T-cell (primary cell): ENCODE measurements at regions not wholly inside any gene's neighbourhood (a gene's known extent, or its start where the extent isn't known, plus 50 kb on each side); places are given as distances from the start of the nearest gene placed in this dataset.

Experiments
- ATAC-seq, 4 experiments: fragments of 200-7000 bp in 3 of 4; fragments of 150-1000 bp in 1 of 4; cut with Tn5 transposase; replicated peaks in 1 of 4; 1 replicate in 3 of 4; 2 replicates in 1 of 4; pipeline ENCODE4 v1.10.0; 2021; ENCODE audit warnings: moderate library complexity in 3 of 4, mild to moderate bottlenecking in 2 of 4, moderate number of reproducible peaks in 1 of 4
- CTCF ChIA-PET, 2 donors: fragments of 300-600 bp; sonication (Branson Sonifier 250); formaldehyde crosslinking; loops; one replicate each; lab custom pipeline; 2022; ENCODE audit warnings: antibody characterized with exemption in 2 of 2; lab: Charles Lee
- POLR2A ChIA-PET, 2 donors: fragments of 300-600 bp; sonication (Branson Sonifier 250); formaldehyde crosslinking; loops; one replicate each; lab custom pipeline; 2022; ENCODE audit warnings: antibody characterized with exemption in 2 of 2; lab: Charles Lee
- DNase-seq, 35 experiments: peaks; one replicate each; pipeline versions ENCODE4 v3.0.0 to v3.0.0-alpha.2; 2013 to 2023
- H3K27ac ChIP-seq: one replicate; pipeline ENCODE4 v1.5.1; 2013; ENCODE audit warnings: low read length
- H3K27me3 ChIP-seq, 2 experiments: replicated peaks in 1 of 2; 1 replicate in 1 of 2; 2 replicates in 1 of 2; pipeline versions ENCODE4 v1.6.1 to v1.7.0; 2013; ENCODE audit warnings: low read length in 1 of 2, mixed read lengths in 1 of 2; ENCODE audit not compliant: control insufficient read depth in 2 of 2, insufficient read depth in 2 of 2; ENCODE audit errors: extremely low read depth in 1 of 2
- H3K36me3 ChIP-seq, 2 donors: 1 replicate in 1 of 2; 2 replicates in 1 of 2; pipeline versions ENCODE4 v1.6.1 to v1.7.0; 2013; ENCODE audit warnings: low read length in 1 of 2; ENCODE audit not compliant: control insufficient read depth in 2 of 2, insufficient read depth in 1 of 2; ENCODE audit errors: extremely low read depth in 1 of 2
- H3K4me1 ChIP-seq, 2 experiments: 1 replicate in 1 of 2; 2 replicates in 1 of 2; pipeline versions ENCODE4 v1.6.1 to v1.7.0; 2013; ENCODE audit warnings: low read length in 2 of 2, mixed read lengths in 1 of 2; ENCODE audit not compliant: insufficient read depth in 2 of 2, control insufficient read depth in 1 of 2; ENCODE audit errors: extremely low read depth in 1 of 2
- H3K4me3 ChIP-seq, 2 donors: 1 replicate in 1 of 2; 2 replicates in 1 of 2; pipeline versions ENCODE4 v1.5.1 to v1.7.0; 2013; ENCODE audit warnings: mild to moderate bottlenecking in 2 of 2, low read length in 1 of 2, moderate library complexity in 1 of 2; ENCODE audit not compliant: control insufficient read depth in 1 of 2; ENCODE audit errors: extremely low read depth in 1 of 2
- H3K9me3 ChIP-seq: 2 replicates; pipeline ENCODE4 v1.7.0; 2013
- H3K27ac Mint-ChIP-seq, 2 donors: one replicate each; pipeline ENCODE4 v1.8.0; 2020 to 2021; ENCODE audit warnings: mild to moderate bottlenecking in 2 of 2, mixed read lengths in 2 of 2
- H3K27me3 Mint-ChIP-seq, 2 donors: one replicate each; pipeline ENCODE4 v1.8.0; 2021 to 2022; ENCODE audit warnings: mixed read lengths in 2 of 2
- H3K36me3 Mint-ChIP-seq: one replicate; pipeline ENCODE4 v1.8.0; 2021; ENCODE audit warnings: mixed read lengths
- H3K4me1 Mint-ChIP-seq, 3 donors: one replicate each; pipeline ENCODE4 v1.8.0; 2020 to 2022; ENCODE audit warnings: mixed read lengths in 3 of 3, mild to moderate bottlenecking in 1 of 3
- H3K4me3 Mint-ChIP-seq, 3 donors: one replicate each; pipeline ENCODE4 v1.8.0; 2020 to 2022; ENCODE audit warnings: mild to moderate bottlenecking in 3 of 3, mixed read lengths in 3 of 3, moderate library complexity in 3 of 3
- H3K9me3 Mint-ChIP-seq, 3 donors: one replicate each; pipeline ENCODE4 v1.8.0; 2020 to 2022; ENCODE audit warnings: mixed read lengths in 3 of 3
- WGBS: methylation state at CpG from one replicate; pipeline ENCODE4 v1.1.5; 2013; ENCODE audit warnings: missing lambda C conversion rate; ENCODE audit not compliant: insufficient coverage; 5-methylcytosine and 5-hydroxymethylcytosine counted together

GRCh38 chr11:134850566-134850965 is 438.5 kb upstream of the B3GAT1 start:
- peaks cover 18 to 30% of the 10 kb centered on the region in 2 donors for H3K27me3 Mint-ChIP-seq
- POLR2A ChIA-PET, result no interaction called here

GRCh38 chr11:134849833-134850232 is 437.8 kb upstream of the B3GAT1 start:
- Mint-ChIP-seq H3K27me3 (peaks cover 21 to 33% of the 10 kb centered on the region in 2 donors), H3K27ac (no peak overlapping the region), H3K4me3 (no peak overlapping the region), H3K36me3 (no peaks in the 10 kb centered on the region), H3K4me1 (no peaks in the 10 kb centered on the region), H3K9me3 (no peaks in the 10 kb centered on the region)
- POLR2A ChIA-PET, result no interaction called here
- no peaks in the 10 kb centered on the region for H3K9me3 ChIP-seq
- H3K27ac ChIP-seq, result no peak overlapping the region
- H3K4me1 ChIP-seq, result no peaks in the 10 kb centered on the region
- H3K4me3 ChIP-seq, result no peak overlapping the region
- peaks cover 0 to 23% of the 10 kb centered on the region in 2 experiments for H3K27me3 ChIP-seq
- ATAC-seq (no peak), DNase-seq (no peak)
- no peaks in the 10 kb centered on the region for H3K36me3 ChIP-seq
- CTCF ChIA-PET, result no interaction called here
- WGBS, result 89% methylated on average over 3 of the region's 3 CpGs

More at GRCh38 chr11:134850566-134850965, 438.5 kb upstream of the B3GAT1 start:
- H3K9me3 Mint-ChIP-seq, result no peaks in the 10 kb centered on the region
- no peaks in the 10 kb centered on the region for H3K36me3 Mint-ChIP-seq
- peaks cover 0 to 22% of the 10 kb centered on the region in 2 experiments for H3K27me3 ChIP-seq
- H3K27ac ChIP-seq, result no peak overlapping the region
- H3K27ac Mint-ChIP-seq, result no peak overlapping the region
- H3K4me3 Mint-ChIP-seq, result no peak overlapping the region
- no CpG with 5 or more reads among the region's 2 CpGs for WGBS
- no peaks in the 10 kb centered on the region for H3K4me1 Mint-ChIP-seq
- no peaks in the 10 kb centered on the region for H3K36me3 ChIP-seq
- ATAC-seq (no peak), DNase-seq (no peak)
- CTCF ChIA-PET, result interaction anchor here in 1 of 2 donors (0.6 kb wide), 1 partner anchor 18 kb away, joined by 3 read pairs; no protein-coding TSS in a partner anchor
- H3K9me3 ChIP-seq, result no peaks in the 10 kb centered on the region
- H3K4me1 ChIP-seq, result no peaks in the 10 kb centered on the region
- no peak overlapping the region for H3K4me3 ChIP-seq

- ChIA-PET POLR2A (no interaction called here), CTCF (no interaction called here)
- Histone ChIP-seq H3K4me1 (no peaks in the 10 kb centered on the region), H3K9me3 (no peaks in the 10 kb centered on the region), H3K27me3 (peaks cover 0 to 28% of the 10 kb centered on the region in 2 experiments), H3K4me3 (no peak overlapping the region), H3K36me3 (no peaks in the 10 kb centered on the region), H3K27ac (no peak overlapping the region)
- no peak overlapping the region for H3K27ac Mint-ChIP-seq
- no peak overlapping the region for H3K4me3 Mint-ChIP-seq
- H3K27me3 Mint-ChIP-seq, result peaks cover 16 to 24% of the 10 kb centered on the region in 2 donors
- H3K9me3 Mint-ChIP-seq, result no peaks in the 10 kb centered on the region
- H3K36me3 Mint-ChIP-seq, result no peaks in the 10 kb centered on the region
- DNase-seq (no peak), ATAC-seq (no peak)
- 63% methylated on average over 15 of the region's 17 CpGs for WGBS
- H3K4me1 Mint-ChIP-seq, result no peaks in the 10 kb centered on the region
These were observed 435.2 kb upstream of the B3GAT1 start for GRCh38 chr11:134847083-134847715.

GRCh38 chr11:134846328-134847082 is 434.5 kb upstream of the B3GAT1 start:
- no peak for DNase-seq
- H3K36me3 Mint-ChIP-seq, result no peaks in the 10 kb centered on the region
- Histone ChIP-seq H3K9me3 (no peaks in the 10 kb centered on the region), H3K27me3 (peaks cover 0 to 33% of the 10 kb centered on the region in 2 experiments), H3K4me3 (no peak overlapping the region), H3K27ac (no peak overlapping the region), H3K36me3 (no peaks in the 10 kb centered on the region), H3K4me1 (no peaks in the 10 kb centered on the region)
- no peaks in the 10 kb centered on the region for H3K4me1 Mint-ChIP-seq
- CTCF ChIA-PET, result no interaction called here
- H3K4me3 Mint-ChIP-seq, result no peak overlapping the region
- WGBS, result 79% methylated on average over 7 of the region's 11 CpGs
- no peak overlapping the region for H3K27ac Mint-ChIP-seq
- no peaks in the 10 kb centered on the region for H3K9me3 Mint-ChIP-seq
- POLR2A ChIA-PET, result no interaction called here
- peaks cover 20 to 23% of the 10 kb centered on the region in 2 donors for H3K27me3 Mint-ChIP-seq
- ATAC-seq, result no peak

GRCh38 chr11:134845474-134846327 is 433.7 kb upstream of the B3GAT1 start:
- no peaks in the 10 kb centered on the region for H3K4me1 Mint-ChIP-seq
- peaks cover 0 to 32% of the 10 kb centered on the region in 2 experiments for H3K27me3 ChIP-seq
- peaks cover 25 to 27% of the 10 kb centered on the region in 2 donors for H3K27me3 Mint-ChIP-seq
- ChIA-PET CTCF (no interaction called here), POLR2A (no interaction called here)
- H3K9me3 Mint-ChIP-seq, result no peaks in the 10 kb centered on the region
- H3K4me3 Mint-ChIP-seq, result no peak overlapping the region
- DNase-seq, result no peak
- no peaks in the 10 kb centered on the region for H3K36me3 ChIP-seq
- no peak overlapping the region for H3K27ac Mint-ChIP-seq
- no peaks in the 10 kb centered on the region for H3K9me3 ChIP-seq
- H3K4me3 ChIP-seq, result no peak overlapping the region
- 61% methylated on average over 2 of the region's 13 CpGs for WGBS
- H3K4me1 ChIP-seq, result no peaks in the 10 kb centered on the region
- no peaks in the 10 kb centered on the region for H3K36me3 Mint-ChIP-seq
- ATAC-seq, result no peak
- no peak overlapping the region for H3K27ac ChIP-seq

- CTCF ChIA-PET, result no interaction called here
- no peak overlapping the region for H3K4me3 Mint-ChIP-seq
- H3K4me1 Mint-ChIP-seq, result no peaks in the 10 kb centered on the region
- Histone ChIP-seq H3K9me3 (no peaks in the 10 kb centered on the region), H3K36me3 (no peaks in the 10 kb centered on the region), H3K4me1 (no peaks in the 10 kb centered on the region), H3K27me3 (peaks cover 0 to 35% of the 10 kb centered on the region in 2 experiments), H3K4me3 (no peak overlapping the region), H3K27ac (no peak overlapping the region)
- POLR2A ChIA-PET, result no interaction called here
- no peak for ATAC-seq
- no peak overlapping the region for H3K27ac Mint-ChIP-seq
- H3K36me3 Mint-ChIP-seq, result no peaks in the 10 kb centered on the region
- no peak for DNase-seq
- no peaks in the 10 kb centered on the region for H3K9me3 Mint-ChIP-seq
- H3K27me3 Mint-ChIP-seq, result peaks cover 30 to 31% of the 10 kb centered on the region in 2 donors
- 80% methylated on average over 8 of the region's 8 CpGs for WGBS
These were observed 432.8 kb upstream of the B3GAT1 start for GRCh38 chr11:134844838-134845237.
